ENCODE measurements at regions not wholly inside any gene's neighbourhood (a gene's known extent, or its start where the extent isn't known, plus 50 kb on each side); places are given as distances from the start of the nearest gene placed in this dataset.

DNA sequence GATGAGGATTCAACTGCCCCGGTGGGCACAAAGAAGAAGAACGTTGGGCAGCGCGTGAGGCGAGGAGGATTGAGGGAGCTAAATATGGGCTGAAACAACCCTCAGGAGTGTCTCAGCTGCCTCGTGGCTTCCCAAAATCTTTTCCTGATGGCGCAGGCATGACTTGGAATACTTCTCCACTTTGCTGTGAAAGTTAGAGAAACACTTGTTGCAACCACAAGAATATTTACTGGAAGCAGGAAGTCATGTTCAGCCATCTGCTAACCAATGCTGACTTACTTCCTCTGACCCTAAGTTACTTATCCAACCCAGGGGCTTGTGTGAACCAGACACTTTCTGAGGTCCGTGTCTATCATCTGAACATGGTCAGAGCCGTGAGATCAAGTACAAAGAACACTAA is 148.8 kb downstream of the ARL4C start:
- no peak for DNase-seq (ENCODE audit: insufficient read length)
- FAIRE-seq, result no peak
- TF ChIP-seq TAF1 (IDR thresholded peaks at IDR 0.05; ENCODE audit: borderline replicate concordance, low read depth, low read length) (no peak), POLR2AphosphoS5 (IDR thresholded peaks at IDR 0.05; ENCODE audit: low read depth, low read length) (no peak), POLR2A (IDR thresholded peaks at IDR 0.05; ENCODE audit: low read depth, low read length) (no peak)

DNA sequence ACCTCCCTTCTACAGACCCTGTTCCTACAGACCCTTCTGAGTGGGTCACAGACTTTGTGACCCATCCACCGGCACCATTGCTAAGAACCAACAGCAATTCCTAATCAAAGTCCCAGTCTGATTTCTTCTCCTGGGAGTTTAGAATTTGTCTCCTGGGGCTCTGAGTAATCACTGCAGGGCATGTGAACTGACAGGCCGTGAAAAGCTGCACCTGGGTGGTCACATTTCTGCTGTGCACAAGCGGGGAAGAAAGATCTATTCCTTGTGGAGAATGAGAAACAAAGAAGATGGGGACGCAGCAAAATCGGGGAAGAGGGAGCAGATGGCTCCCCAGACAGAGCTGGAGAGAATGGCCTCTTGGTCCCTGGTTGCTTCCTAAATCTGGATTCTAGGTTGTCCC is 151.0 kb downstream of the ARL4C start:
- no peak for TF ChIP-seq POLR2AphosphoS5 (IDR thresholded peaks at IDR 0.05; ENCODE audit: low read depth, low read length)
- no peak for TF ChIP-seq POLR2A (IDR thresholded peaks at IDR 0.05; ENCODE audit: low read depth, low read length)
- no peak for TF ChIP-seq TAF1 (IDR thresholded peaks at IDR 0.05; ENCODE audit: borderline replicate concordance, low read depth, low read length)
- FAIRE-seq, result no peak

DNA sequence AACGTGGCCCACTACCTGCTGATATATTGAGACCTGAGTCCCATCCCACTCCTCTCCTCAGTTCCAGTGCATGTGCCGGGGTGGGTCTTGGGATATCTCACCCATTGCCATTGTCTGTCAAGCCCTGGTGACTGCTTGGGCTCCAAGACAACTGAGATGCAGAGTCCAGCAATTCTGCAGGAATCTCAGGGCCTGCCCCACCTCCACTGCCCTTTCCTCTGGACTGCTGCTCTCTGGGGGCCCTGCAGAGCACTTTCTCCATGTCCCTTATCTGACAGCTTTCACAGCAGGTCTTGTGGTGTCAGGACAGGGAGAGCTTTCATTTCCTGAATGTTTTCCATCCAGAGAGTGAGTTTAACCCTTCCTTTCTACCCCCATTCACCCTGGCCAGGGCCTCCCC is 152.9 kb downstream of the ARL4C start:
- FAIRE-seq (no peak), DNase-seq (ENCODE audit: insufficient read length) (no peak)
- TF ChIP-seq TAF1 (IDR thresholded peaks at IDR 0.05; ENCODE audit: borderline replicate concordance, low read depth, low read length), result no peak
- no peak for TF ChIP-seq POLR2A (IDR thresholded peaks at IDR 0.05; ENCODE audit: low read depth, low read length)
- TF ChIP-seq POLR2AphosphoS5 (IDR thresholded peaks at IDR 0.05; ENCODE audit: low read depth, low read length), result no peak

More for the DNA sequence above, 151.0 kb downstream of the ARL4C start:
- DNase-seq (ENCODE audit: insufficient read length), result no peak

DNA sequence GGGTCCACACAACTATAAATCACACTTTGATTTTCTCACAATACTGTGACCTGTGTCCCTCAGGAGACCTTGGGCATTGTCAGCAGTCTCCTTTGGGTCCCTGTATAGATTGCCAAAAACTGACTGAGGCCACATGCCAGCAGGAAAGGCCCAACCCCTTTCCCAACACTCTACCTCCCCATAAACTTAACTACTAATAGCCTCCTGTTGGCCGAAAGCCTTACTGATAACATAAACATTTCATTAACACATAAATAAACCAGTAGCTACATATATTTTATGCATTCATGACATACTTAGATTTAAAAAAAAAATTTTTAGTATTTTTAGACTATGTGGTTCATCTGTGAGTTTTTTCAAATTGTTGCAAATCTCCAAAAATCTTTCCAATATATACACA is 153.5 kb downstream of the ARL4C start:
- FAIRE-seq (no peak), DNase-seq (ENCODE audit: insufficient read length) (no peak)
- TF ChIP-seq POLR2A (IDR thresholded peaks at IDR 0.05; ENCODE audit: low read depth, low read length), result no peak
- no peak for TF ChIP-seq POLR2AphosphoS5 (IDR thresholded peaks at IDR 0.05; ENCODE audit: low read depth, low read length)
- TF ChIP-seq TAF1 (IDR thresholded peaks at IDR 0.05; ENCODE audit: borderline replicate concordance, low read depth, low read length), result no peak

DNA sequence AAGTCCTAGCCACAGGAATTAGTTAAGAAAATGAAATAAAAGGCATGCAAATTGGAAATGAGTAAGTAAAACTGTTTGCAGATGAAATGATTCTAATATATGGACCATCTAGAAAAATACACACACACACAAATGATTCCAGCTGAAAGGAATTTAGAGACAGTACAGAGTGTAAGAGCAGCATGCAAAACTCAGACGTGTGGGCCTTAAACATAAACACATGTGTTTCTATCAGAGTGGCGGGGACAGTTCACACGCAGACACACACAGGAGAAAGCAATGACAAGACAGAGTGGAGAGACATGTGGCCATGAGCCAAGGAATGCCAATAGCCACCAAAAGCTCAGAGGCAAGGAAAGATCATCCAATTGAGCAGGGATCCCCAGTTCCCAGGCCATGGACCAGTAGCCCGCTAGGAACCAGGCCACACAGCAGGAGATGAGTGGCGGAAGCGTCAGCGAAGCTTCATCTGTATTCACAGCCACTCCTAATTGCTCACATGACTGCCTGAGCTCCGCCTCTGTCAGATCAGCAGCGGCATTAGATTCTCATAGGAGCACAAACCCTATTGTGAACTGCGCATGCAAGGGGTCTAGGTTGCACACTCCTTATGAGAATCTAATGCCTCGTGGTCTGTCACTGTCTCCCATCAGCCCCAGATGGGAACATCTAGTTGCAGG is 155.4 kb downstream of the ARL4C start:
- no peak for DNase-seq (ENCODE audit: insufficient read length)
- TF ChIP-seq POLR2A (IDR thresholded peaks at IDR 0.05; ENCODE audit: low read depth, low read length), result no peak
- TF ChIP-seq POLR2AphosphoS5 (IDR thresholded peaks at IDR 0.05; ENCODE audit: low read depth, low read length), result no peak
- TF ChIP-seq TAF1 (IDR thresholded peaks at IDR 0.05; ENCODE audit: borderline replicate concordance, low read depth, low read length), result no peak
- no peak for FAIRE-seq

DNA sequence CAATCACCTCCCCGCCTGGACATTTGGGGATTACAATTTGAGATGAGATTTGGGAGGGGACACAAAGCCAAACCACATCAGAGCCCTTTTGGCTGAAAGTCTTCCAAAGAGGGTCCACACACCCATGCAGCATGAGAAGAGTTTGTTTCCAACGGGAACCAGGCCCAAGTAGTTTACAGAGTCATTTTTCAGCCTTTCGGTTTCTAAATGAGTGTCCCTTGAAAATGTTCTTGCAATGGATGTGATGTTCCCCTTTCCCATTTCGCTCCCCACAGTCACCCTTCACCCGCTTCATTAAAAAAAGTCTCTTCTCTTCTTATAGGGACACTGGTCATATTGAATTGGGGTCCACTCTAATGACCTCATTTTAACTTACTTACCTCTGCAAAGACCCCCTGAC is 157.4 kb downstream of the ARL4C start:
- FAIRE-seq (no peak), DNase-seq (ENCODE audit: insufficient read length) (no peak)
- TF ChIP-seq TAF1 (IDR thresholded peaks at IDR 0.05; ENCODE audit: borderline replicate concordance, low read depth, low read length) (no peak), POLR2A (IDR thresholded peaks at IDR 0.05; ENCODE audit: low read depth, low read length) (no peak), POLR2AphosphoS5 (IDR thresholded peaks at IDR 0.05; ENCODE audit: low read depth, low read length) (no peak)

DNA sequence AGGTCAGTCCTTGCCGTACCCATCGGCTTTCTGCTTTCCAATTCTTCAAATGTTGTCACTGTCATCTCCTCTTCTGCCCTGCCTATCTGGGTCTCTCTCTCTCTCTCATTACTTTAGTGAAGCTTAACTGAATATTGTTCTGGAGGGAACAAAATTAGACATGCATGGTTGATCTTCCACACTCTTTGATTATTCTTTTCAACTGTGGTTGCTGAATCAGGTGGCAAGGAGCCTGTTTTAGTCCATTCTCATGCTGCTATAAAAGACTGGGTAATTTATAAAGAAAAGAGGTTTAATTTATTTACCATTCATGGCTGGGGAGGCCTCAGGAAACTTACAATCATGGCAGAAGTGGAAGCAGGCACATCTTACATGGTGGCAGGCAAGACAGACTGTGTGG is 157.9 kb downstream of the ARL4C start:
- DNase-seq (ENCODE audit: insufficient read length), result no peak
- TF ChIP-seq POLR2AphosphoS5 (IDR thresholded peaks at IDR 0.05; ENCODE audit: low read depth, low read length), result no peak
- no peak for TF ChIP-seq POLR2A (IDR thresholded peaks at IDR 0.05; ENCODE audit: low read depth, low read length)
- no peak for TF ChIP-seq TAF1 (IDR thresholded peaks at IDR 0.05; ENCODE audit: borderline replicate concordance, low read depth, low read length)
- no peak for FAIRE-seq

DNA sequence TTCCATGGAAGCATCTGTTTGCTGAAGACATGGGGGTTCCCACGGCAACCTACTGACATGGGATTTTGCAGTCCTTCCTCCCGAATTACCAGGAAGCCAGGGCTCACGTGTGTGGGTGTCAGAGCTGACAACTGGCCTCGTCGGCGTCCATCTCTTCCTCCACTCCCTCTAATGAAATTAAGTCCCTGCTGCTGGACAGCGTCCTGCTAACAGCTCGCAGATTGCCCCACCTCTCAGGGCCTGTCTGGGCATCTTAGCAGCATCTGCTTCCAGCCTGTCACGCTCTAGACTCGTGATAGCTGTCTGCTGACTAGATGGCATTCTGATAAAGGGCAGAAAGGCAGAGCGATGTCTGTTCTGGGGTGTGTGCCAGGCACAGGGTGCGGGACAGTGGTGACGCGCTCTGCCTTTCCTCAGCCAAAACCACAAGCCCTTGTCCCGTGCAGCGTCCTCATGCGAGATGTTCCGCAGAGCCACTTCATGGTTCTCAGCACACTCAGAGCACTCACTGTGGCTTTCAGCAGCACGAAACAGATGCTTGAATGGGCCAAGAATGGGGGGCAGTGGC is 161.1 kb downstream of the ARL4C start:
- TF ChIP-seq POLR2A (IDR thresholded peaks at IDR 0.05; ENCODE audit: low read depth, low read length), result no peak
- TF ChIP-seq POLR2AphosphoS5 (IDR thresholded peaks at IDR 0.05; ENCODE audit: low read depth, low read length), result no peak
- TF ChIP-seq TAF1 (IDR thresholded peaks at IDR 0.05; ENCODE audit: borderline replicate concordance, low read depth, low read length), result no peak
- DNase-seq (ENCODE audit: insufficient read length), result no peak
- no peak for FAIRE-seq

DNA sequence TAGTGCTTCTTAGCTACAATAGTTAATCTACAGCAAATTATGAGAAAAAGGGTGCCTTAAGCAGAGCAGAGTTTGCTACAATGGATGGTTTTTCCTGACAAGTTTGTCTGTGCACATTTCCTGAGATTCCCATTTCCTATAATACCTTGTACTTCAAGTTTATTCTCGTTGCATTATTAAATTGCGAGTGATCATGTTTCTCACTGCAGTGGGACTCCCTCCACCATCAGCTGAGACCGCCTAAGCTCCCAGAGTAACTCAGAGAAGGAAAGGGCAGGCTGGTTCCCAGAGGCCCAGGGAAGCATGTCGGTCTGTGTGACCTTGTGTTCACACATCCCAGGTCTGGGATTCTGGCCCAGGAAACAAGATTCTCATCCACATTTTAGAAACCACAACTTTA is 162.1 kb downstream of the ARL4C start:
- TF ChIP-seq POLR2AphosphoS5 (IDR thresholded peaks at IDR 0.05; ENCODE audit: low read depth, low read length) (no peak), POLR2A (IDR thresholded peaks at IDR 0.05; ENCODE audit: low read depth, low read length) (no peak), TAF1 (IDR thresholded peaks at IDR 0.05; ENCODE audit: borderline replicate concordance, low read depth, low read length) (no peak)
- DNase-seq (ENCODE audit: insufficient read length), result no peak
- FAIRE-seq, result no peak

DNA sequence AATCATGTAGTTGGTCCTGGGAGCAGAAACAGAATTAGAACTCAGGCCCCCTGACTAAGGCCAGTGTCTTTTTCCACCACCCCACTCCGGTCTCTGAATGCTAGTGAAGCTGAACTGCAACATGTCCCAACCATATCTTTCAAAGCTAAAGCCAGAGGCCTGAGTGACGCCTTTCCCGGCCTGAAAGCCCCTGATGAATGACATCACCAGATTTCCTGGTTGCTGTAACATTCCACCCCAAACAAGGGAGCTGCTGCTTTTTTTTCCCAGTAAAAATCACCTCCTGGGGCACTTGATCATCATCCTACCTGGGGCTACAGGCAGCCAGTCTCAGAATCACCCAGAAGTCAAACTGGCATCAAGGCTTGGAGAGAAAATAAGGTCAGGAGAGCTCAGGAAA is 162.7 kb downstream of the ARL4C start:
- no peak for TF ChIP-seq POLR2A (IDR thresholded peaks at IDR 0.05; ENCODE audit: low read depth, low read length)
- no peak for TF ChIP-seq POLR2AphosphoS5 (IDR thresholded peaks at IDR 0.05; ENCODE audit: low read depth, low read length)
- no peak for TF ChIP-seq TAF1 (IDR thresholded peaks at IDR 0.05; ENCODE audit: borderline replicate concordance, low read depth, low read length)
- DNase-seq (ENCODE audit: insufficient read length), result no peak
- FAIRE-seq, result no peak

DNA sequence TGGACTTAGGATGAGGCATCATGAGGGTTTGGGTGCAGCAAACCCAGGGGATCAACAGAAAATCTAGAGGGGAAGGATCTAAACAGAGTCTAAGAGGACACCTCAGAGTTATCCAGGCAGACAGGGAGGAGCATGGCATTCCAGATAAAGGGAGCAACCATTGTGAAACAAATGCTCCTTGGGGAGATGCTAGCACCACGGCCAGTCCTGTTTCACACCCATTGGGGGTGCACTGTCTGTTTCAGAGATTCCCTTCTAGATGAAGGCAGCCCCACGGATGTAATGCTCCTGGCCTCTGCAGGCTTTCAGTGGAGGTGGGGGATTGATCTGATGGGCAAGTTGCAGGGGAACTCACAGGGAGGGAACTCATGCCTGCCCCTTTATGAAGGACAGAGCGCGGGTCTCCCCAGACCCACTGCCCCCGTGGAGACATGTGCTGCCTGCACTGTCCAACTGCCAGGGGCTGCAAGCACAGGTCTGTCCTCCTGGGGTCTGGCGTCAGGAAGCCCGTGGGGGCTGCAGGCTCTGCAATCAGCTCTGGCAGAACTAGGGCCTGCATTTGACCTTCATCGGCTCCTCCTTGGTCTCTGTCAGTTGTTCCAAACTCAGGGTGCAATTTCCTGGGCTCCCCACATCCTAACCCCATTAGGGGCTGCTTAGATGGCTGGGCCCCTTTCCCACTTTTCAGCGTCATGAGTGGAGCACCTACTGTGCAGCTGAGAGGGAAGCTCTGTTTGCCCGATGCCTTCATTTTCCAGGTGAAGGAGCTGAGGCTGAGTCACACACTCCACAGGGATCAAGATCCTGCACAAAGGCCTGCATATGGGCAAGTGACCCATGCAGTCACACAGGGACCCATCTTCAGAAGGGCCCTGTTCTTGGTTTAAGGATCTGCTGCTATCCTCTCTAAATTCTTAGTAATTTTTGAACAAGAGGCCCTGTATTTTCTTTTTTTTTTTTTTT is 163.4 kb downstream of the ARL4C start:
- TF ChIP-seq POLR2AphosphoS5 (IDR thresholded peaks at IDR 0.05; ENCODE audit: low read depth, low read length), result no peak
- no peak for TF ChIP-seq TAF1 (IDR thresholded peaks at IDR 0.05; ENCODE audit: borderline replicate concordance, low read depth, low read length)
- no peak for TF ChIP-seq POLR2A (IDR thresholded peaks at IDR 0.05; ENCODE audit: low read depth, low read length)
- no peak for FAIRE-seq
- no peak for DNase-seq (ENCODE audit: insufficient read length)
